Activated CD4-positive, alpha-beta T cell treated with anti-CD3 and anti-CD28 coated beads, Interleukin-2, amount 10 ng/mL, durations not matched to agents 24 days and 14 days (primary cell): ENCODE measurements at regions not wholly inside any gene's neighbourhood (a gene's known extent, or its start where the extent isn't known, plus 50 kb on each side); places are given as distances from the start of the nearest gene placed in this dataset.
A peak's percentile ranks its signal among the peaks of the same experiment; 100 is the strongest.

Source experiments
- DNase-seq: peaks from one replicate; pipeline ENCODE4 v3.0.0; 2022
- H3K27ac Mint-ChIP-seq: one replicate; pipeline ENCODE4 v1.8.0; 2022; ENCODE audit warnings: mild to moderate bottlenecking, mixed read lengths
- H3K27me3 Mint-ChIP-seq: one replicate; pipeline ENCODE4 v1.8.0; 2022; ENCODE audit warnings: mixed read lengths
- H3K36me3 Mint-ChIP-seq: one replicate; pipeline ENCODE4 v1.8.0; 2022; ENCODE audit warnings: low read depth, mild to moderate bottlenecking, mixed read lengths
- H3K4me1 Mint-ChIP-seq: one replicate; pipeline ENCODE4 v1.8.0; 2021; ENCODE audit warnings: mixed read lengths
- H3K4me3 Mint-ChIP-seq: one replicate; pipeline ENCODE4 v1.8.0; 2022; ENCODE audit warnings: mild to moderate bottlenecking, moderate library complexity, mixed read lengths
- H3K9me3 Mint-ChIP-seq: one replicate; pipeline ENCODE4 v1.8.0; 2021; ENCODE audit warnings: mixed read lengths
- intact Hi-C: fragments of 100-400 bp; cut with micrococcal nuclease; formaldehyde crosslinking; loops from one replicate; pipeline ENCODE4 v1.15.1; 2023

GRCh38 chr2:160689441-160689840, 195.8 kb upstream of the RBMS1 start:
- Mint-ChIP-seq H3K27ac (no peak overlapping the region), H3K4me1 (no peaks in the 10 kb centered on the region), H3K36me3 (no peaks in the 10 kb centered on the region), H3K9me3 (no peaks in the 10 kb centered on the region), H3K4me3 (no peak overlapping the region), H3K27me3 (peaks cover 5% of the 10 kb centered on the region)
- intact Hi-C loops: no loop called here
- DNase-seq: no peak

- H3K27ac Mint-ChIP-seq: no peak overlapping the region
Observed at GRCh38 chr2:160694221-160694620, 200.6 kb upstream of the RBMS1 start.

GRCh38 chr2:160694631-160695030, 201.0 kb upstream of the RBMS1 start:
- no peak overlapping the region for H3K27ac Mint-ChIP-seq
- intact Hi-C loops: loop anchor here (1.0 to 5.0 kb wide), 2 partner anchors 28 to 42 kb away; no protein-coding TSS in a partner anchor
- no peaks in the 10 kb centered on the region for H3K4me1 Mint-ChIP-seq
- H3K27me3 Mint-ChIP-seq: peaks cover 5% of the 10 kb centered on the region
- no peak overlapping the region for H3K4me3 Mint-ChIP-seq
- H3K9me3 Mint-ChIP-seq: no peaks in the 10 kb centered on the region
- peak; percentile 62 for DNase-seq
- H3K36me3 Mint-ChIP-seq: no peaks in the 10 kb centered on the region

More at GRCh38 chr2:160694221-160694620, 200.6 kb upstream of the RBMS1 start:
- intact Hi-C loops: loop anchor here (1.0 kb wide), 1 partner anchor 28 kb away; no protein-coding TSS in a partner anchor
- H3K36me3 Mint-ChIP-seq: no peaks in the 10 kb centered on the region
- DNase-seq: no peak
- no peak overlapping the region for H3K4me3 Mint-ChIP-seq
- H3K27me3 Mint-ChIP-seq: peaks cover 3% of the 10 kb centered on the region
- H3K4me1 Mint-ChIP-seq: no peaks in the 10 kb centered on the region
- no peaks in the 10 kb centered on the region for H3K9me3 Mint-ChIP-seq

GRCh38 chr2:160695402-160696086, 201.9 kb upstream of the RBMS1 start:
- no peak overlapping the region for H3K27ac Mint-ChIP-seq
- H3K36me3 Mint-ChIP-seq: no peaks in the 10 kb centered on the region
- H3K4me3 Mint-ChIP-seq: no peak overlapping the region
- intact Hi-C loops: loop anchor here (5.0 kb wide), 1 partner anchor 43 kb away; no protein-coding TSS in a partner anchor
- H3K27me3 Mint-ChIP-seq: peaks cover 5% of the 10 kb centered on the region
- no peak for DNase-seq
- no peaks in the 10 kb centered on the region for H3K9me3 Mint-ChIP-seq
- H3K4me1 Mint-ChIP-seq: no peaks in the 10 kb centered on the region

GRCh38 chr2:160696087-160696452, 202.5 kb upstream of the RBMS1 start:
- H3K27me3 Mint-ChIP-seq: peaks cover 7% of the 10 kb centered on the region
- no peak for DNase-seq
- H3K36me3 Mint-ChIP-seq: no peaks in the 10 kb centered on the region
- H3K9me3 Mint-ChIP-seq: no peaks in the 10 kb centered on the region
- intact Hi-C loops: loop anchor here (5.0 kb wide), 1 partner anchor 44 kb away; no protein-coding TSS in a partner anchor
- no peaks in the 10 kb centered on the region for H3K4me1 Mint-ChIP-seq
- H3K4me3 Mint-ChIP-seq: no peak overlapping the region
- no peak overlapping the region for H3K27ac Mint-ChIP-seq

GRCh38 chr2:160697817-160698216, 204.2 kb upstream of the RBMS1 start:
- Mint-ChIP-seq H3K36me3 (no peaks in the 10 kb centered on the region), H3K4me1 (peaks cover under 1% of the 10 kb centered on the region), H3K4me3 (no peak overlapping the region), H3K9me3 (no peaks in the 10 kb centered on the region), H3K27ac (no peak overlapping the region), H3K27me3 (peaks cover 9% of the 10 kb centered on the region)
- intact Hi-C loops: loop anchor here (5.0 kb wide), 1 partner anchor 46 kb away; no protein-coding TSS in a partner anchor
- DNase-seq: no peak

- Mint-ChIP-seq H3K4me3 (no peak overlapping the region), H3K36me3 (no peaks in the 10 kb centered on the region), H3K27me3 (peaks cover 6% of the 10 kb centered on the region), H3K9me3 (no peaks in the 10 kb centered on the region), H3K4me1 (peaks cover 11% of the 10 kb centered on the region), H3K27ac (no peak overlapping the region)
- DNase-seq: no peak
- intact Hi-C loops: no loop called here
Observed at GRCh38 chr2:160700021-160700814, 206.6 kb upstream of the RBMS1 start.

- no peak overlapping the region for H3K4me3 Mint-ChIP-seq
- H3K27ac Mint-ChIP-seq: no peak overlapping the region
- intact Hi-C loops: no loop called here
- no peaks in the 10 kb centered on the region for H3K9me3 Mint-ChIP-seq
- no peaks in the 10 kb centered on the region for H3K36me3 Mint-ChIP-seq
- no peak for DNase-seq
- peaks cover 11% of the 10 kb centered on the region for H3K4me1 Mint-ChIP-seq
- H3K27me3 Mint-ChIP-seq: peaks cover 6% of the 10 kb centered on the region
Observed at GRCh38 chr2:160701822-160702221, 208.2 kb upstream of the RBMS1 start.

GRCh38 chr2:160702754-160703153, 209.1 kb upstream of the RBMS1 start:
- Mint-ChIP-seq H3K27ac (no peak overlapping the region), H3K4me3 (no peak overlapping the region), H3K4me1 (peaks cover 11% of the 10 kb centered on the region), H3K27me3 (peaks cover 6% of the 10 kb centered on the region), H3K9me3 (peaks cover 6% of the 10 kb centered on the region), H3K36me3 (no peaks in the 10 kb centered on the region)
- no peak for DNase-seq
- intact Hi-C loops: no loop called here

GRCh38 chr2:160703648-160704585, 210.3 kb upstream of the RBMS1 start:
- H3K27ac Mint-ChIP-seq: no peak overlapping the region
- peaks cover 6% of the 10 kb centered on the region for H3K9me3 Mint-ChIP-seq
- H3K27me3 Mint-ChIP-seq: peaks cover 6% of the 10 kb centered on the region
- H3K4me1 Mint-ChIP-seq: peaks cover 11% of the 10 kb centered on the region
- H3K4me3 Mint-ChIP-seq: no peak overlapping the region
- H3K36me3 Mint-ChIP-seq: no peaks in the 10 kb centered on the region
- intact Hi-C loops: no loop called here
- DNase-seq: peak; percentile 79

GRCh38 chr2:160715428-160715827, 221.8 kb upstream of the RBMS1 start:
- intact Hi-C loops: no loop called here
- H3K36me3 Mint-ChIP-seq: no peaks in the 10 kb centered on the region

GRCh38 chr2:160719116-160719515, 225.5 kb upstream of the RBMS1 start:
- Mint-ChIP-seq H3K27ac (no peak overlapping the region), H3K4me3 (no peak overlapping the region), H3K27me3 (peaks cover 6% of the 10 kb centered on the region)

More at GRCh38 chr2:160715428-160715827, 221.8 kb upstream of the RBMS1 start:
- DNase-seq: no peak
- Mint-ChIP-seq H3K4me1 (no peaks in the 10 kb centered on the region), H3K9me3 (peaks cover 4% of the 10 kb centered on the region), H3K27me3 (peaks cover 6% of the 10 kb centered on the region), H3K27ac (no peak overlapping the region), H3K4me3 (no peak overlapping the region)

GRCh38 chr2:160720098-160720497, 226.5 kb upstream of the RBMS1 start:
- Mint-ChIP-seq H3K4me3 (no peak overlapping the region), H3K27ac (no peak overlapping the region), H3K36me3 (no peaks in the 10 kb centered on the region), H3K4me1 (no peaks in the 10 kb centered on the region), H3K27me3 (peaks cover 6% of the 10 kb centered on the region), H3K9me3 (peaks cover 16% of the 10 kb centered on the region)
- DNase-seq: no peak
- intact Hi-C loops: no loop called here

More at GRCh38 chr2:160719116-160719515, 225.5 kb upstream of the RBMS1 start:
- Mint-ChIP-seq H3K36me3 (no peaks in the 10 kb centered on the region), H3K4me1 (no peaks in the 10 kb centered on the region), H3K9me3 (peaks cover 12% of the 10 kb centered on the region)
- intact Hi-C loops: no loop called here
- no peak for DNase-seq
